GM12878 (cell line): ENCODE measurements at regions not wholly inside any gene's neighbourhood (a gene's known extent, or its start where the extent isn't known, plus 50 kb on each side); places are given as distances from the start of the nearest gene placed in this dataset.

Experiments used
- EP300 ChIP-seq, 2 experiments: fragments of 150-350 bp in 1 of 2; IDR thresholded peaks; 2 replicates each; pipeline ENCODE4 v1.6.1; 2011 to 2012; ENCODE audit warnings: low read depth in 2 of 2, low read length in 2 of 2, borderline replicate concordance in 1 of 2, improper control_type of control experiment in 1 of 2, inconsistent platforms in 1 of 2; ENCODE audit not compliant: control insufficient read depth in 1 of 2
- POLR2AphosphoS5 ChIP-seq: IDR thresholded peaks from 2 replicates; pipeline ENCODE4 v1.6.1; 2011; ENCODE audit warnings: mild to moderate bottlenecking, low read length, inconsistent platforms

DNA sequence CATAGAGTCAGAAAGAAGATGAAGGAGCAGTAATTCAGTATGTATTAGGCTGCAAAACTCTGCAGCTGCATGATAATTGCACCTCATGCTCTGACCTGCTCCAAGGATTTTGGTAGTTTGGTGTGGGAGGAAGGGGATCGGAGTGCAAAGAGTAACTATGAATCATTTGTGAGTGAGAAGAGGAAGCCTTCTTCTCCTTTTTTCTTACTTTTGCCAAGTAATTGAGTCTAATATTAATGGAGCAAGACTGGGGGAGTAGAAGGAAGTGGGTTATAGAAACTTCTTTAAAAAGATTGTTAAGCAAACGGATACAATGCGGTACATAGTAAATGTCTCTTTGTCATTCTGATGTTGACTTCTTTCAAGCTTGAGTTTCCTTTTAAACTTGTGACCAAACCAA lies 276.5 kb downstream of the EDEM1 start:
- TF ChIP-seq POLR2AphosphoS5 (no peak), EP300 (IDR thresholded peaks at IDR 0.05; ENCODE audit: borderline replicate concordance in 1 of 2, control insufficient read depth in 1 of 2, low read depth in 2 of 2, low read length in 2 of 2) (no peak)
